ENCODE measurements at regions not wholly inside any gene's neighbourhood (a gene's known extent, or its start where the extent isn't known, plus 50 kb on each side); places are given as distances from the start of the nearest gene placed in this dataset.

DNA sequence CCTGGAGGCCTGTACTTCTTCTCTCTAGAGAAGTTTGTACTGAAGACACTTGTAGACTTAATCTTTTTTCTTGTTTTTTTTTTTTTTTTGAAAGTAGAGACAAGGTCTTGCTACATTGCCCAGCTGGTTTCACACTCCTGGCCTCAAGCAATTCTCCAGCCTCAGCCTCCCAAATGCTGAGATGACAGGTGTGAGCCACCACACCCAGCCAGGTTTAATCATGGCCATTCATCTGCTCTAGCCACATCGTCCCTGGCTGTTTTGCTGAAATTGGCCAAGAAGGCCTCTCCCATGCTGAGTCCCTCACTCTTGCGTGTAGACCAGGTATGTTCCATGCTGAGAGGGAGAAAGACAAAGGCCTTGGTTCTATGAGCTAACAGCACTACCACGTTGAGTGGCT, 176.2 kb downstream of the JCAD start (continued):
- TF ChIP-seq, protein P1, sequence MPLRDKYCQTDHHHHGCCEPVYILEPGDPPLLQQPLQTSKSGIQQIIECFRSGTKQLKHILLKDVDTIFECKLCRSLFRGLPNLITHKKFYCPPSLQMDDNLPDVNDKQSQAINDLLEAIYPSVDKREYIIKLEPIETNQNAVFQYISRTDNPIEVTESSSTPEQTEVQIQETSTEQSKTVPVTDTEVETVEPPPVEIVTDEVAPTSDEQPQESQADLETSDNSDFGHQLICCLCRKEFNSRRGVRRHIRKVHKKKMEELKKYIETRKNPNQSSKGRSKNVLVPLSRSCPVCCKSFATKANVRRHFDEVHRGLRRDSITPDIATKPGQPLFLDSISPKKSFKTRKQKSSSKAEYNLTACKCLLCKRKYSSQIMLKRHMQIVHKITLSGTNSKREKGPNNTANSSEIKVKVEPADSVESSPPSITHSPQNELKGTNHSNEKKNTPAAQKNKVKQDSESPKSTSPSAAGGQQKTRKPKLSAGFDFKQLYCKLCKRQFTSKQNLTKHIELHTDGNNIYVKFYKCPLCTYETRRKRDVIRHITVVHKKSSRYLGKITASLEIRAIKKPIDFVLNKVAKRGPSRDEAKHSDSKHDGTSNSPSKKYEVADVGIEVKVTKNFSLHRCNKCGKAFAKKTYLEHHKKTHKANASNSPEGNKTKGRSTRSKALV (CRISPR knock-in tag; IDR thresholded peaks at IDR 0.05): no peak
- no peak for TF ChIP-seq TBP (CRISPR knock-in tag; IDR thresholded peaks at IDR 0.05)
- TF ChIP-seq ZNF17 (CRISPR knock-in tag; IDR thresholded peaks at IDR 0.05): no peak
- TF ChIP-seq XRCC5 (optimal IDR thresholded peaks at IDR 0.05; ENCODE audit: low read length): no peak
- TF ChIP-seq CBFB (CRISPR knock-in tag; IDR thresholded peaks at IDR 0.05): no peak
- TF ChIP-seq, protein P2, sequence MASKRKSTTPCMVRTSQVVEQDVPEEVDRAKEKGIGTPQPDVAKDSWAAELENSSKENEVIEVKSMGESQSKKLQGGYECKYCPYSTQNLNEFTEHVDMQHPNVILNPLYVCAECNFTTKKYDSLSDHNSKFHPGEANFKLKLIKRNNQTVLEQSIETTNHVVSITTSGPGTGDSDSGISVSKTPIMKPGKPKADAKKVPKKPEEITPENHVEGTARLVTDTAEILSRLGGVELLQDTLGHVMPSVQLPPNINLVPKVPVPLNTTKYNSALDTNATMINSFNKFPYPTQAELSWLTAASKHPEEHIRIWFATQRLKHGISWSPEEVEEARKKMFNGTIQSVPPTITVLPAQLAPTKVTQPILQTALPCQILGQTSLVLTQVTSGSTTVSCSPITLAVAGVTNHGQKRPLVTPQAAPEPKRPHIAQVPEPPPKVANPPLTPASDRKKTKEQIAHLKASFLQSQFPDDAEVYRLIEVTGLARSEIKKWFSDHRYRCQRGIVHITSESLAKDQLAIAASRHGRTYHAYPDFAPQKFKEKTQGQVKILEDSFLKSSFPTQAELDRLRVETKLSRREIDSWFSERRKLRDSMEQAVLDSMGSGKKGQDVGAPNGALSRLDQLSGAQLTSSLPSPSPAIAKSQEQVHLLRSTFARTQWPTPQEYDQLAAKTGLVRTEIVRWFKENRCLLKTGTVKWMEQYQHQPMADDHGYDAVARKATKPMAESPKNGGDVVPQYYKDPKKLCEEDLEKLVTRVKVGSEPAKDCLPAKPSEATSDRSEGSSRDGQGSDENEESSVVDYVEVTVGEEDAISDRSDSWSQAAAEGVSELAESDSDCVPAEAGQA (IDR thresholded peaks at IDR 0.05; ENCODE audit: low read depth): no peak
- TF ChIP-seq, protein P2 (CRISPR knock-in tag; IDR thresholded peaks at IDR 0.05; ENCODE audit: borderline replicate concordance): no peak
- TF ChIP-seq, protein P3, sequence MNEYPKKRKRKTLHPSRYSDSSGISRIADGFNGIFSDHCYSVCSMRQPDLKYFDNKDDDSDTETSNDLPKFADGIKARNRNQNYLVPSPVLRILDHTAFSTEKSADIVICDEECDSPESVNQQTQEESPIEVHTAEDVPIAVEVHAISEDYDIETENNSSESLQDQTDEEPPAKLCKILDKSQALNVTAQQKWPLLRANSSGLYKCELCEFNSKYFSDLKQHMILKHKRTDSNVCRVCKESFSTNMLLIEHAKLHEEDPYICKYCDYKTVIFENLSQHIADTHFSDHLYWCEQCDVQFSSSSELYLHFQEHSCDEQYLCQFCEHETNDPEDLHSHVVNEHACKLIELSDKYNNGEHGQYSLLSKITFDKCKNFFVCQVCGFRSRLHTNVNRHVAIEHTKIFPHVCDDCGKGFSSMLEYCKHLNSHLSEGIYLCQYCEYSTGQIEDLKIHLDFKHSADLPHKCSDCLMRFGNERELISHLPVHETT (CRISPR knock-in tag; conservative IDR thresholded peaks at IDR 0.05): no peak
- no peak for TF ChIP-seq MATR3 (CRISPR knock-in tag; IDR thresholded peaks at IDR 0.05)
- TF ChIP-seq RARG (CRISPR knock-in tag; IDR thresholded peaks at IDR 0.05; ENCODE audit: low read depth): no peak
- TF ChIP-seq KLF9 (CRISPR knock-in tag; IDR thresholded peaks at IDR 0.05; ENCODE audit: low read depth): no peak
- no peak for TF ChIP-seq MIER3 (CRISPR knock-in tag; IDR thresholded peaks at IDR 0.05; ENCODE audit: borderline replicate concordance)
